Bronchial epithelial cell (primary cell): ENCODE measurements at regions not wholly inside any gene's neighbourhood (a gene's known extent, or its start where the extent isn't known, plus 50 kb on each side); places are given as distances from the start of the nearest gene placed in this dataset.

ENCODE experiments used
- DNase-seq: peaks from one replicate; pipeline ENCODE4 v3.0.0-alpha.2; 2010; ENCODE audit warnings: low read depth
- FAIRE-seq: peaks from 2 replicates; lab custom pipeline; 2011; peaks lifted over from hg19 to GRCh38; lab: Jason Lieb, UNC
- H3K27me3 ChIP-seq: 2 replicates; pipeline ENCODE4 v1.5.1; 2011; ENCODE audit warnings: low read length; ENCODE audit not compliant: control insufficient read depth, insufficient read depth
- H3K36me3 ChIP-seq: 2 replicates; pipeline ENCODE4 v1.5.1; 2011; ENCODE audit warnings: low read length; ENCODE audit not compliant: control insufficient read depth, insufficient read depth
- H3K4me3 ChIP-seq: 2 replicates; pipeline ENCODE4 v1.5.1; 2011; ENCODE audit warnings: mild to moderate bottlenecking, low read depth, low read length, control low read depth
- CTCF ChIP-seq: IDR thresholded peaks from 2 replicates; pipeline ENCODE4 v1.5.1; 2011; ENCODE audit warnings: mild to moderate bottlenecking, moderate library complexity, low read length, control low read depth, inconsistent platforms; ENCODE audit not compliant: insufficient read depth, severe bottlenecking

GRCh38 chr5:89901983-89902382 is 507.6 kb downstream of the CETN3 start:
- Histone ChIP-seq H3K36me3 (no peaks in the 10 kb centered on the region), H3K4me3 (no peak overlapping the region), H3K27me3 (no peaks in the 10 kb centered on the region)
- FAIRE-seq (no peak), DNase-seq (no peak)
- no peak for TF ChIP-seq CTCF

- DNase-seq = no peak
- FAIRE-seq = no peak
Observed at GRCh38 chr5:89901346-89901745, 508.2 kb downstream of the CETN3 start.

GRCh38 chr5:89900346-89900745 is 509.2 kb downstream of the CETN3 start:
- DNase-seq (peak; percentile 17), FAIRE-seq (no peak)
- no peak for TF ChIP-seq CTCF
- Histone ChIP-seq H3K36me3 (no peaks in the 10 kb centered on the region), H3K4me3 (no peak overlapping the region), H3K27me3 (no peaks in the 10 kb centered on the region)

More at GRCh38 chr5:89901346-89901745, 508.2 kb downstream of the CETN3 start:
- Histone ChIP-seq H3K27me3 (no peaks in the 10 kb centered on the region), H3K4me3 (no peak overlapping the region), H3K36me3 (no peaks in the 10 kb centered on the region)
- no peak for TF ChIP-seq CTCF

GRCh38 chr5:89899559-89899958 is 510.0 kb downstream of the CETN3 start:
- no peak for TF ChIP-seq CTCF
- DNase-seq (no peak), FAIRE-seq (no peak)
- H3K36me3 ChIP-seq = no peaks in the 10 kb centered on the region
- no peak overlapping the region for H3K4me3 ChIP-seq
- H3K27me3 ChIP-seq = no peaks in the 10 kb centered on the region

- FAIRE-seq (no peak), DNase-seq (no peak)
- no peak for TF ChIP-seq CTCF
- H3K36me3 ChIP-seq = no peaks in the 10 kb centered on the region
- H3K4me3 ChIP-seq = no peak overlapping the region
- no peaks in the 10 kb centered on the region for H3K27me3 ChIP-seq
Observed at GRCh38 chr5:89893546-89893945, 516.0 kb downstream of the CETN3 start.

GRCh38 chr5:89885670-89886069 is 523.9 kb downstream of the CETN3 start:
- TF ChIP-seq CTCF = no peak
- H3K27me3 ChIP-seq = no peaks in the 10 kb centered on the region
- FAIRE-seq (no peak), DNase-seq (no peak)
- no peak overlapping the region for H3K4me3 ChIP-seq
- no peaks in the 10 kb centered on the region for H3K36me3 ChIP-seq
